K562 (cell line): ENCODE measurements at regions not wholly inside any gene's neighbourhood (a gene's known extent, or its start where the extent isn't known, plus 50 kb on each side); places are given as distances from the start of the nearest gene placed in this dataset.

ENCODE experiments used
- ARHGAP35 ChIP-seq: fragments of 450-650 bp; IDR thresholded peaks from 2 replicates; pipeline ENCODE4 v1.6.1; 2018; ENCODE audit not compliant: partially characterized antibody
- ESRRA ChIP-seq: fragments of 450-650 bp; IDR thresholded peaks from 2 replicates; pipeline ENCODE4 v1.6.1; 2014; ENCODE audit warnings: low read depth, mild to moderate bottlenecking, moderate library complexity, borderline replicate concordance
- JUND ChIP-seq, 2 experiments: IDR thresholded peaks; 2 replicates in 1 of 2; 3 replicates in 1 of 2; pipeline ENCODE4 v1.6.1; 2011; ENCODE audit warnings: borderline replicate concordance in 2 of 2, low read depth in 2 of 2, low read length in 2 of 2, improper control_type of control experiment in 1 of 2, missing biosample characterization in 1 of 2, missing genetic modification characterization in 1 of 2, missing genetic modification reagents in 1 of 2
- KDM5B ChIP-seq: fragments of 200-600 bp; sonication (generic); IDR thresholded peaks from 2 replicates; pipeline ENCODE4 v1.6.1; 2012; ENCODE audit warnings: low read depth, mild to moderate bottlenecking, moderate library complexity, low read length, control low read depth, inconsistent platforms; ENCODE audit not compliant: insufficient replicate concordance
- LEF1 ChIP-seq: fragments of 450-650 bp; IDR thresholded peaks from 2 replicates; pipeline ENCODE4 v1.6.1; 2016; ENCODE audit warnings: mild to moderate bottlenecking
- MAZ ChIP-seq, 2 experiments: fragments of 450-650 bp in 1 of 2; sonication (generic) in 1 of 2; formaldehyde crosslinking; IDR thresholded peaks in 1 of 2; conservative IDR thresholded peaks in 1 of 2; 2 replicates each; pipeline versions ENCODE4 v1.4.0 to v1.5.0; 2020; ENCODE audit warnings: mild to moderate bottlenecking in 1 of 2, missing genetic modification reagents in 1 of 2
- POLR2AphosphoS2 ChIP-seq: IDR thresholded peaks from 2 replicates; pipeline ENCODE4 v1.6.1; 2012; ENCODE audit warnings: low read length, improper control_type of control experiment
- RAD21 ChIP-seq, 2 experiments: fragments of 250-450 bp in 1 of 2; fragments of 450-650 bp in 1 of 2; sonication (Bioruptor Pico) in 1 of 2; formaldehyde crosslinking in 1 of 2; IDR thresholded peaks in 1 of 2; conservative IDR thresholded peaks in 1 of 2; 2 replicates each; pipeline versions ENCODE4 v1.4.0 to v1.8.0; 2020 to 2022; ENCODE audit warnings: mild to moderate bottlenecking in 2 of 2, moderate library complexity in 1 of 2
- REST ChIP-seq, 2 experiments: fragments of 450-650 bp; formaldehyde crosslinking in 1 of 2; IDR thresholded peaks; 2 replicates each; pipeline versions ENCODE4 v1.4.0 to v1.6.1; 2014 to 2020; ENCODE audit warnings: mild to moderate bottlenecking in 2 of 2, borderline replicate concordance in 1 of 2, low read depth in 1 of 2
- TF ChIP-seq, protein P1 (sequence below): fragments of 200-800 bp; sonication (Bioruptor generic); IDR thresholded peaks from 2 replicates; pipeline ENCODE4 v1.6.1; 2017; ENCODE audit warnings: missing genetic modification characterization, missing compliant biosample characterization
- TF ChIP-seq, protein P2 (sequence below): sonication (generic); formaldehyde crosslinking; IDR thresholded peaks from 2 replicates; pipeline ENCODE4 v1.8.0; 2022; ENCODE audit warnings: mild to moderate bottlenecking, missing genetic modification reagents, borderline replicate concordance

DNA sequence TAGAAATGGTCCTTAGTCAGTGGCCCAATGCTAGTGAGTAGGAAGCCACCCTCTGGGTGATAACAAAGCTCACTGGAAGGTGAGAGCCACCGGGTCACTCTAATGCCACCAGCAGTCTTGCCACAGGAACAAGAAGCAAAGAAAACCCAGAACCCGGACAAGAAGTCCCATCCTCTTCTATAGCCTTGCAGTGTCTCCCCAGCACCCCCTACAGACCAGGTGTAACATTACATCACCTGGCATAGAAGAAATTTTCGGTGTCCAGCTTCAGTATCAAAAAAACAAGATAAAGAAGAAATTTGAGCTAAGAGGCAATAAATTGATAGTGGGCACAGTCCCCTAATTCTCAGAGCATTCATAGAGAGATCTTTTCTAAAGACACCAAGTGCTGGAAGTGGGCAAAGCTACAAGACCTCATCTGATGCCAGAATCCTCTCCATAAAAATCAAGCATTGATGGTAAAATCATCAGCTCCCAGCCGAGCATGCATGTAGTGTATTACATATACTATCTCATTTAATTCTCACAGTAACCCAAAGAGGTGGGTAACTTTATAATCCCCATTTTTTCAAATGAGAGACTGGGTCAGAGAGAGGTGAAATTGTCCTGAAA lies 491.0 kb downstream of the MATN1 start (continued):
- TF ChIP-seq REST (IDR thresholded peaks at IDR 0.05; ENCODE audit: borderline replicate concordance) = peak; percentile 79
- no peak for TF ChIP-seq REST (CRISPR knock-in tag; IDR thresholded peaks at IDR 0.05; ENCODE audit: low read depth)
- TF ChIP-seq JUND (IDR thresholded peaks at IDR 0.05; ENCODE audit: borderline replicate concordance, low read depth, low read length) = peak; percentile 36; the same call in 1 of the 2 replicates
- no peak for TF ChIP-seq JUND (tag; IDR thresholded peaks at IDR 0.05; ENCODE audit: borderline replicate concordance, low read depth, low read length)
- TF ChIP-seq POLR2AphosphoS2 = no peak
- TF ChIP-seq, protein P1, sequence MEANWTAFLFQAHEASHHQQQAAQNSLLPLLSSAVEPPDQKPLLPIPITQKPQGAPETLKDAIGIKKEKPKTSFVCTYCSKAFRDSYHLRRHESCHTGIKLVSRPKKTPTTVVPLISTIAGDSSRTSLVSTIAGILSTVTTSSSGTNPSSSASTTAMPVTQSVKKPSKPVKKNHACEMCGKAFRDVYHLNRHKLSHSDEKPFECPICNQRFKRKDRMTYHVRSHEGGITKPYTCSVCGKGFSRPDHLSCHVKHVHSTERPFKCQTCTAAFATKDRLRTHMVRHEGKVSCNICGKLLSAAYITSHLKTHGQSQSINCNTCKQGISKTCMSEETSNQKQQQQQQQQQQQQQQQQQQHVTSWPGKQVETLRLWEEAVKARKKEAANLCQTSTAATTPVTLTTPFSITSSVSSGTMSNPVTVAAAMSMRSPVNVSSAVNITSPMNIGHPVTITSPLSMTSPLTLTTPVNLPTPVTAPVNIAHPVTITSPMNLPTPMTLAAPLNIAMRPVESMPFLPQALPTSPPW (CRISPR knock-in tag) = no peak
- 0 out of 4 replicates have a peak, but pooled peaks of 1 of the 2 experiments have one; percentile 23 for TF ChIP-seq MAZ (CRISPR knock-in tag; conservative IDR thresholded peaks at IDR 0.05 in 1 of 2, IDR thresholded peaks at IDR 0.05 in 1 of 2)
- TF ChIP-seq, protein P2, sequence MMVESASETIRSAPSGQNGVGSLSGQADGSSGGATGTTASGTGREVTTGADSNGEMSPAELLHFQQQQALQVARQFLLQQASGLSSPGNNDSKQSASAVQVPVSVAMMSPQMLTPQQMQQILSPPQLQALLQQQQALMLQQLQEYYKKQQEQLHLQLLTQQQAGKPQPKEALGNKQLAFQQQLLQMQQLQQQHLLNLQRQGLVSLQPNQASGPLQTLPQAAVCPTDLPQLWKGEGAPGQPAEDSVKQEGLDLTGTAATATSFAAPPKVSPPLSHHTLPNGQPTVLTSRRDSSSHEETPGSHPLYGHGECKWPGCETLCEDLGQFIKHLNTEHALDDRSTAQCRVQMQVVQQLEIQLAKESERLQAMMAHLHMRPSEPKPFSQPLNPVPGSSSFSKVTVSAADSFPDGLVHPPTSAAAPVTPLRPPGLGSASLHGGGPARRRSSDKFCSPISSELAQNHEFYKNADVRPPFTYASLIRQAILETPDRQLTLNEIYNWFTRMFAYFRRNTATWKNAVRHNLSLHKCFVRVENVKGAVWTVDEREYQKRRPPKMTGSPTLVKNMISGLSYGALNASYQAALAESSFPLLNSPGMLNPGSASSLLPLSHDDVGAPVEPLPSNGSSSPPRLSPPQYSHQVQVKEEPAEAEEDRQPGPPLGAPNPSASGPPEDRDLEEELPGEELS (CRISPR knock-in tag) = no peak
- no peak for TF ChIP-seq LEF1
- TF ChIP-seq ARHGAP35 = no peak
- TF ChIP-seq KDM5B = no peak
- peak; percentile 75 to 87 for TF ChIP-seq RAD21 (CRISPR knock-in tag; conservative IDR thresholded peaks at IDR 0.05 in 1 of 2, IDR thresholded peaks at IDR 0.05 in 1 of 2)
- TF ChIP-seq ESRRA = no peak
